Stimulated activated CD4-positive, alpha-beta T cell treated with anti-CD3 and anti-CD28 coated beads, Interleukin-2, amount 100 ng/mL, for 48 hours (primary cell): ENCODE measurements at regions not wholly inside any gene's neighbourhood (a gene's known extent, or its start where the extent isn't known, plus 50 kb on each side); places are given as distances from the start of the nearest gene placed in this dataset.

Source experiments
- DNase-seq, 2 donors: peaks; one replicate each; pipeline ENCODE4 v3.0.0-alpha.2; 2020

GRCh38 chr18:22114526-22115321 lies 54.7 kb upstream of the GATA6 start:
- no peak for DNase-seq

DNA sequence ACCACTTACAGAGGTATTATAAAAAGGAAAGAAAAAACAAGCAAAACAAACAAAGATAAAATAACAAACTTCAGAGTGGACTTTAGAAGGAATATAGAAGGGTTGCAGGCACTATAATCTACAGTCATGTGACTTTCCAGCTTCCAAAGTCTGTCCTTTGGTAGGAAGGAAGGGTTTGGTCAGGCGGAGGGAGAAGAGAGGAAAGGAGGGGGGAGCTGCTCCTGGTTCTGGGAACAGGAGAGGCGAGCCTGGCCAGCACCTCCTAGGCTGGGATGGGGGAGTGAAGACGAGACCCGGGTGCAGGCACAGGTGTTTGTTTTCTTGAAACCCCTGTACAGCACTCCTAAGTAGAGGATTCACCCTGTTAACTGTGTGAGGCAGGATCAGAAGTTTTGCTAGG lies 53.8 kb upstream of the GATA6 start:
- DNase-seq = no peak
